ENCODE measurements at regions not wholly inside any gene's neighbourhood (a gene's known extent, or its start where the extent isn't known, plus 50 kb on each side); places are given as distances from the start of the nearest gene placed in this dataset.
"Not testable (repeated sequence)": the region's sequence is repeated elsewhere in the genome, so short reads cannot be mapped to it uniquely, and the experiment has no call there.

DNA sequence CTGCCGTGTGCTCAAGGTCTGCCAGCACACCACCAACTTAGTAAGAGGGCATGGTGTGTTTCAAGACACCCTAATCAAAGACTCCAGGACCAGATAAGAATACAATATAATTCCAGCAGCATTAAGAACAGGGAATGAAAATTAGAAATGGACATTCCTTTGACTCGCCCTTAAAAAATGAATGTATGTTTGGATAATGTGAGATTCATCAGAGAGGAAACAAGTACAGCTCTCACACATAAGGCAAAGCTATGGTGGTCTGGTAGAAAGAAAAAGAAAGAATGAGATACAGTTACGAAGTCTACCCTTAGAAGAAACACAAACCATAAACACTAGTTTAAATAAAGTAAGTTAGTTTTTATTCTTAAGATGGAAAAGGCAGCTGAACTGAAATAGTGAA lies 174.8 kb upstream of the ANK3 start:
- no peak for DNase-seq

DNA sequence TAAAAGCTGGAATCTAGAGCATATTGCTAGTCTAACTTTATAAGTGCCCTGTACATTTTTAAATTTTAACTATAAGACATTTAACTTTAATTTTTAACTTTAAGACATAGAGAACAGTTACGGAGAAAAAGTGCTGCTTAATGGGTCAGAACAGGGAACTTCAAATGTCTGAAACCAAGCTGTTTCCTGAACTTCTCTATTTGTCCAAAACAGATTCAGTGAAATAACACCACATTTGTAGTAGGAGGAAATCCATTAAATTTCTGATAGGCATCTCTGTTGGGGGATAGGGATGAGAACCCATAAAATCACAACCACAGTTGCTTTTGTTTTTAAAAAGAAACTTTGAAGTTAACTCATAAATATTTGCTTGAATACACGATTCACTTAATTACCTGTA lies 170.8 kb upstream of the ANK3 start:
- no peak for DNase-seq

DNA sequence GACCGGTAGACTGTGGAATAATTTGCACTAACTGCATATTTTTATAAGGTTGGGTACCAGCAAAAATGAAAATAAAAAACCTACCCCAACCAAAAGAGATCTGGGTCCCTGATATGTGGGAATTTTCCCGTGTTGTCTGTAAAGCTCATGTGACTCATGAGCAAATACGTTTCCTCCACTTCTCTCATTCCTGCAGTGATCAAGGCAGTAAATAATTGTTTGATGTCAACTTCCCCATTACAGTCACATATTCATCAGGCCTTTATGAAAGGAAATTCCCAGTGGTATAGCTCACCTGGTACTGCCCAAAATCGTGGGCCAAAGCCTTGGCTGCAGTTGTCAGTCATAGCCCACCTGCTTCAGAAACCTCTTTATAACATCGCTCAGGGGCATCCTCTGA lies 166.0 kb upstream of the ANK3 start:
- no peak for DNase-seq

DNA sequence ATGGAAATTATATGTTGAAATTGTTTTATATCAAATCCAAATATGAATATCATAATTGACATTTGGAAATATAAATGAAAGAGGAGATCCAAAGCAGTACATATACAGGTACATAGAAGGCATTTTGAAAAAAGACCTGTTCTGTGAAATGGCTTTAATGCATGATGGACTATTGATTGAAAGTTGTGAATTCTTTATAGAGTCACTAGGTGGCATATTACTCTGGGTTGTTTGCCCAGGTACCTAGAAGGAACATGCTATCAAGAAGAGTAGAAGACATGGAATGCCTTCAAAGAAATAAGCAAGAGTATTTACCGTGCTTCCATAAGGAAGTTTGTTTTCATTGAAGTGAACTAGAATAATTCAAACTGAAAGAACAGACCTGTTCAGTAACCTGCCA lies 160.0 kb upstream of the ANK3 start:
- DNase-seq: no peak

DNA sequence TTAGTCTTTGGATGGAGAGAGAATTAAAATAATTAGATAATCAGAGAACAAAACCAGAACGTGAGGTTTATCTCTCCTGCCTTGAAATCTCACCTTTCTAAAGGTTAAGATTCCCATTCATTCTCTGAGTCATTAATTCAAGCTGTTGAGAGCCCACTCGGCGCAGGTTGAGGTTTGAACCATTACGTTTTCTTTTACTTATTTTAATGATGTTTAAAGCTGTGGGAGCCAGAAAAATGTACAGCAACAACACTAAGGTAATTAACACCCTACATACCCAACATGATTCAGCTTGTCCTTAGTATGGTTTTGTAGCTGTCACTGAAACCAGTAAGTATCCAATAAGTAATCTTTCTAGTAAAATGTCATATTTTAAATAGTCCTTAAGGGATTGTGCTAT lies 153.0 kb upstream of the ANK3 start:
- no peak for DNase-seq

DNA sequence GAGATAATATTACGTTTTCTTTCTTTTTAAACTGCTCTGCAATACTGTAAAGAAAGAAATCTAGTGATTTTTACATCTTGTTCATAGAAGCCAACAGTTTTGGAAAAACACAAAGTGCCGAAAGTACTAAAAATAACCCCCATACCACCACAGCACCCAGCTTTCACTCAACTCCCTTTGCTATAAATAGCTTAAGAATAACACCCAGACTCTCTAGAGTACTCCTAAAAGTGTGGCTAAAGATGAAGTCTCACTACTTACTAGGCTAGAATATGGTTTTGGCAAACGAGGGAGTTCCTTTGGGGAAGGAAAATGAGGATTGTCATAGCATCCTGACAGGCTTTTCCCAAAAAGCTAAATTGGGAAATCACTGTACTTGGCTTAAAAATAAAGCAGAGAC lies 151.8 kb upstream of the ANK3 start:
- no peak for DNase-seq

DNA sequence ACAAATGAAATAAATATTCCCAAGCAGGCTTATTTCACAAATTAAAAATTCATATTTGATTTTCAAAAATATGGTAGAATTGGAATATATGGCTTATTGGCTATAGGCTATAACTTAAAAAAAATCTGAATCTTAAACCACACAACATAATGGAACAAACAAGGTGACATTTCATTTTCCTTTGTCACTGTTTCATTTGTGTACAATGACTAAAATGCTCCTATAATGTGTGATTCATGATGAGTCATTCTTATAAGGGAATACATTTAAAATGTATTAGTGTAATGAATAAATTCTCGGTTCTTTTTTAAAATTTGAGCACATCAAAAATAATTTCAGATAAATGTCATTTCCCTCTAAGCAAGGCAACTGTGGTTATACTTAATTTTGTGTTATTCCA lies 148.0 kb upstream of the ANK3 start:
- no peak for DNase-seq

DNA sequence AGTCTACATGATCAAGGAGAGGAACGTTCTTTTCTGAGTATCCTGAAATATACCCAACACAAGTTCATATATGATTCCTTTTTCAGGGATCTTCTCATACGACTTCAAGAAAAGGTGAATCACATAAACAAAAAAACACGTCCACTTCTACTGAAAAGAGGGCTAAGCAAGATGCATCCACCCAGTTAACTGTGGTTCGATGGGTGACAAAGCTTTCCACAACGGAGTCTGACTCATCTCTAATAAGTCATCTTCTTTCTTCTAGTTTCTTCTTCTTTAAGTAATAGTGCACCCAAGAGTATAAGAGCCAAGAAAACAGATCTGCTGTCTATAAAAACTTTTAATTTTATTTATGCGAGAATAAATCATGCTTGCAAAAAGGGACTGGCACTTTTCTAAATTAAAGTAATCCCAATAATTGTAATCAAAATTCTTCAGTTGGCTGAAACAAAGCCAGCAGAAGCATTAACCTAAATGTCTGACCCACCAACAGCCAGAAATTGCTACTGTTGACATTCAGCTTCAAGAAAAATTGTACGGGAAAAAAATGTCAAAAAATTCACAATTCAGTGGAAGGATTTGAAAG lies 146.9 kb upstream of the ANK3 start:
- no peak for DNase-seq

DNA sequence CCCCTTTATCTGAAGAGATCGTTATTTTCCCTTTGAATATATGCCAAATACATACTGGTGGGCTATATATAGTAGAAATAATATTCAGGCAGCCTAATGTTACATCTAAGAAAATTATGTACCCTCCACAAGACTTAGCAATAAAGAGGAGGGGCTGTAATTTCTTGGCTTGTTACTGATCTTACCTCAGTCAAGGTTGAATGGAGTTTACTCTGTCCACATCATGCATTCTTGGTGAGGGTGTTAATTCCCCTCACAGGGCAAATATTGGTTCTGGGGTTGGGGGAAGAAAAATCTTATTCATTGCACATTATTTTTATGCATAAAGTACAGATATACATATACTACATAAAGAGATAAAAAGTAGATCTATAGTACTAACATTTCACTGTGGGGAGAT lies 145.8 kb upstream of the ANK3 start:
- no peak for DNase-seq

DNA sequence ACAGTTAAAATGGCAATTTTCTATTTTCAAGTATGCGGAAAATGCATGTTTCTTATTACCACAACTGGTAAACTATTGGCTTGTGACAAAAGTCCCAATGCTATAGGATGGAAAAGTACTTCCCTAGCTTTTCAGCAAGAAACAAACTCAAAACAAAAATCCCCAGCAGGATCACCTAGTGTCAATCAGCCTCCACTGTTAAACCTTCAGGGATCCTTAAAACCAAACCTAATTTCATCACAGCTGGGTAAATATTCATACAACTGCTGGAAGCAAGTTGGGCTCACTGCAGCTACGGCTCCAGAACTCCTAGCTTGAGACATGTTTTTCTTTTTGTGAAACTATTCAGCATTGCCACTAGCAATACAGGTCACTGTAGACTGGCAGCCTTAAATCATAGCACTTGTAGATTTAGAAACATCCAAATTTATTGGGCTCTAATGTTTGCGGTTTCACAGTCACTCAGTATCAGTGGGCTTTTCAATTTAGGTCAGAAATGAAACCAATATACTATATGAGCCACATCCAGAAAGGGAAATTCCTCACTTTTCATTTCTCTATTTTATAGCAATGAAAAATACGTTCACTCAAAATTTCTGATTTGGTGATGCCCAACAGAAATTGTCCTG lies 145.2 kb upstream of the ANK3 start:
- no peak for DNase-seq

DNA sequence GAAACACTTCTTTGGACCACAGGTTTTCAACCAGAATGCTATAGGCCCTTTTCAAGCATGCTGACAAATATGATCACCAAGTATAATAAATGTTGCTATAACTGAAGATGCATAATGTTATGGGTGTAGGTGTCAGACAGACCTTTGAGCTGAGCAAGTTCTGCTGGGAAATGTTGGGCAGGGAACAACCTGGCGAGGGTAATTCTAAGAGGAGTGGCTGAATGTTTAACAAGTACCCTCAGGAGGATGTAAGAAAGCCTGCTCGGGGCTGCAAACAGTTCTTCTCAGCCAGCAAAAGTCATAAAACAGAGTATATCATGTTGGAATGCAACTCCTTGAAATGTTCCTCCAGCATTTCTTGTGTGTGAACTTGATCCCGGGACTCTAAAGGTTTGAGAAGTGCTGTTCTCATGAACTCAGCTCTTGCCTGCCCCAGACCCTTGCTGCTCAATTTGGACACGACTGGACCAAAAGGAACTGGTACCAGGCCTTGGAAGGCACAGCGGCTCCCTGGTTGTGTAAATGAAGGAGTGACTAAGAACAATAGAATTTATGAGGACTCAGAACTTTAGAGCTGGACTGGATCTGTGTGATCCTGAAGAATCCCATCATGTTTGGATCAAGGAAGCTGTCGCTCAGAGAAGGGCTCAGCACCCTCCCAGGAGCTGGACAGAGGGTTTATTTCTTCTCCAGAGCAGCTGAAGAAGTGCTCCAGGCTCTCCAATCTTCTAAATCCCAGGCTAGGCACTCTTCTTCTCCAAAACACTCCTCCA lies 143.2 kb upstream of the ANK3 start:
- DNase-seq: no peak

DNA sequence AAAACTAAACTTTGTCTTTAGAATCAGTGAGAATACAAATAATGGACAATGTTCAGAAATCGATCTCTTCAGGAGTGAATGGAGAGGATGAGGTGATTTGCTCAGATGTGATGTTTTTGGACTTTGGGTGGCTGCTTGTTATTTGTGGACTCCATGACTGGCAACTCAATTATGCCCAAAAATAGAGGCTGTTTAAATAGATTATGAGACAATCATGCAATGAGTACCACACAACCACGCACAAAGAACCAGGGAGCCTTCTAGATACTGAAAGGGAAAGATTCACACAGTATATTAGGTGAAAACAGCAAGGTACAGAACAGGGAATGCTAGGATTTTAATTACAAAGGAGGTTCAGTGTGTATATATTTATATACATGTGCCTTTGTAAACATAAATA lies 141.3 kb upstream of the ANK3 start:
- DNase-seq: no peak

DNA sequence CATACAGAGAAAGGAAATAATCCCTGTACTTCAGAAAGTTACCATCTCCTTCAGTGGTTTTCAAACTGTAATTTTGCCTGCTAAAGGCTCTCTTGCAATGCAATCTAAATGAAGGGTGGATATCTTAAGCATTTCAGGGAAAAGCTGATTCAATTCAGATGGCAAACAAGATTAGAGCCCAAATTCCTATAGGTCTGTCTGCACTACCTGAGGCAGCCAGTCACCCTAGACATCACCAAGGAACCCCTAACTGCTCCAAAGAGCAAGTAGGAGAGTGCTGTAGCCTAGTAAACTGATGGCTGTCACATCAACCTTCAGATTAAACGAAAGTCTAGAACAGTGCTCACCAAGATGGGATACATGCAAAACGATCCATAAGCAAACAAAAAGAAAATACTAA lies 138.0 kb upstream of the ANK3 start:
- DNase-seq: no peak

DNA sequence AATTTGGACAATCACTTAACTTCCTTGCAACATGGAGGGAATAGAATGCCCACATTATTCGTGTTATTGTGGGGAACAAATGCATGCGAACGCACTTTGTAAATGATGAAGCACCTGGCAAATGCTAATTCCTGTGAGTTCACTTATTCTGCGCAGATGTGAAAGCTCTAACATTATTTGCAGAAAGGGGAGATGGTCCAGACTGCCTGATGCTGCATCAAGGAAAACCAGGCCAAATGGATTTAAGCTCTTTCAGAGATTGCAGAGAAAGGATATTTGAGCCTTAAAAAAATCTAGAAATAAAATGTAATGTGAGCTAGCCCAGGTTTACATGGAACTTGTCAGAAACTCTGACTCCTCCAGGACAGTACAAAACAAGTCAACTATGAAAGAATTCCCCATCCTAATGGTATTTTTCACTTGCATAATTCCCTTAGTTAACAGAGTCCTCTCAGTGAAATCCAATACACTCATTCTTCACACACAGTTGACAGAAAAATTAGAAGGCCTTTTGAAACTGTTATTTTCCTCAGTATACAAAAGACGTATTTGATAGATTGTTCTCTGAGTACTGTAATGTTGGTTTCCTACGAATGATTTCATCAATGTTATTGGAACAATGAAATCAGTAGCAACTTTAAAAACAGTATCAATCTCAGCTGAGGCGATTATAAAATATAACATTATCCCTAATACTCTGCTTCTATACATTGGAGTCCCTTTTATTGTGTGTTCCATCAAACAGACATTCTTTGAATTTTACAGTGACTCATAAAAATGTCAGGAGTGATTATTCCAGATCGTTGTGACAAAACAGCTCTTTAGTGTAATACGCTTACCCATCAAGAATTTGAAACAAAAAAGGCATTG lies 136.3 kb upstream of the ANK3 start:
- DNase-seq: no peak

DNA sequence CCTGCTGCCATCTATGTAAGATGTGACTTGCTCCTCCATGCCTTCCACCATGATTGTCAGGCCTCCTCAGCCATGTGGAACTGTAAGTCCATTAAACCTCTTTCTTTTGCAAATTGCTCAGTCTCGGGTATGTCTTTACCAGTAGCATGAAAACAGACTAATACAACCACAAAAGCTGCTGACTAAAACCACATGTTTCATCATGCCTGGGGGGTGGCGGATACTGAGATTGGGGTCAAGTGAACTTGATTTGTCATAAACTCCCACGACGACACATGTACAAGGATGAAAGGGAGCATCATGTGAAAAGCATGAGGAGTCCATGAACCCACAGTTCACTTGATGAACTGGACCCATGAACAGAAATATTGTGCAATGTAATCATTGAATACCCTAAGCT lies 134.9 kb upstream of the ANK3 start:
- DNase-seq: no peak

DNA sequence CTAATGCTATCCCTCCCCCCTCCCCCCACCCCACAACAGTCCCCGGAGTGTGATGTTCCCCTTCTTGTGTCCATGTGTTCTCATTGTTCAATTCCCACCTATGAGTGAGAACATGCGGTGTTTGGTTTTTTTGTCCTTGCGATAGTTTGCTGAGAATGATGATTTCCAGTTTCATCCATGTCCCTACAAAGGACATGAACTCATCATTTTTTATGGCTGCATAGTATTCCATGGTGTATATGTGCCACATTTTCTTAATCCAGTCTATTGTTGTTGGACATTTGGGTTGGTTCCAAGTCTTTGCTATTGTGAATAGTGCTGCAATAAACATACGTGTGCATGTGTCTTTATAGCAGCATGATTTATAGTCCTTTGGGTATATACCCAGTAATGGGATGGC lies 133.7 kb upstream of the ANK3 start:
- DNase-seq: not testable (repeated sequence)

DNA sequence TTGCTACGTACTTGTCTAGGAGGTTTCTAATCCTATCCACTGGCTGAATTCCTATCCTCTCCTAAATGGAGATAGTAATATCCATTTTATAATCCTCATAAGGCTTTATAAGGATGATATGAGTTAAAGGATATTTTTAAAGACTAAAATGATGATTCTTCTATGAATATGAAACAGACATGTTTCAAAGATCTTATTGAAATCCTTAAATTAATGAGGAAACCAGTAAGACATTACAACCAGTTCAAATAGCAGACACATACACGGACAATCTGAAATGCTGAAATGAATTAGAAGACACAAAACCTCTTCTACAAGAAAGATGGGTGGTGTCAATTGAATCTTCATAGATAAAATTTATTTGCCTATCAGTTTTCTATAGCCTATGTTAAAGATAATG lies 132.9 kb upstream of the ANK3 start:
- DNase-seq: no peak

DNA sequence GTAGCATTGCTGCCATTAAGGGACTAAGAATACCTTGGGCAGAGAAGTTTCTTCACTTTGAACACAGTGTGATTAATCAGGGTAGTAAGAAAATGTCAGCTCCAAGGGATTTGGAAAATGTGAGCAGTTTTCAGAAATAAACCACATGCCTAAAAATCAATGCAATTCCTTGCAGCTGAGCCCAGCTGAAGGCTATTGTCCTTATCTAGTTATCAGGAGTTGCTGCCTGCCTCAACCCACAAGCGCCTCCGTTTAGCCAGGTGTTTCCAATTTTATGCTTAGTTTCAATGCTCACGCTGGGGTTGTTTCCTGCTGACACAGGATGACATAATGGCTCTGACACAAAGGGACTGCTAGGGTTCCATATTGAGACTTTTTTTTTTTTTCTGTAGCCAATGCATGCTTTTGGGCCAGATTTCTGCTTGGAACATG lies 132.3 kb upstream of the ANK3 start:
- DNase-seq: no peak

DNA sequence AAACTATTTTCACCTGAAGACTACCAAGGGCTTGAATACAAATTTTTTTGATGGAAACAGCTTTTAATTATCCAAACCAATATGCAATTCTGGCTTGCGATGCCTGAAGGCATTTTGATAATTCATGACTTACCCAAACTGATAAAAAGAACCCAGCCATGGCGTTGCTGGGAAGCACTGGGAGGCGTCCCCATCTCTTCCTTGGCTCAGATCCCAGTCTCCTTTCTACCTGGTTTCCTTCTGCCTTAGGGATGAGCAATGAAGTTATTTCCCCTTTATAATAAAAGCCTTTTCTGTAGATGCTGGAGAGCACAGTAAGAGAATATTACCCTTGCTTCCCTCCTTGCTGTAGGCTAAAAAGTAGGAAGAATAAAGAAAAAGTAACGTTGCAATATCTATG lies 129.1 kb upstream of the ANK3 start:
- no peak for DNase-seq

DNA sequence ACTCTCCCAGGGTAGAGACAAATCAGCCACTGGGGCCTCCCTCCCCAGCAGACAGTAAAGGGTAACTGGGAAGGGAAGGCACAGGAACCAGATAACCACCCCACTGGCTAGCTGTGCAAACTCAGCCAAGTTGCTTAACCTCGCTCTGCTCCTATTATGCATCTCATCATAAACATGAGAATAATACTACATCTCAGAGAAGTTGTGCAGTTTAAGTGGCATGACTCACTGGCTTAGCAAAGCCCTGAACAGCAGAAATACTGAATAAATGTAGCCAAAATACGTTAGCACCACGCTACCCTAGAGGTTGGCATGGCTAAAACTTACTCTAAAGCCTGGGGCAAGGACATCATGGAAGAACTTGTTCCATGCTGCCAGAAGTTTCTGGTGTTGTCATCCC lies 128.1 kb upstream of the ANK3 start:
- no peak for DNase-seq

DNA sequence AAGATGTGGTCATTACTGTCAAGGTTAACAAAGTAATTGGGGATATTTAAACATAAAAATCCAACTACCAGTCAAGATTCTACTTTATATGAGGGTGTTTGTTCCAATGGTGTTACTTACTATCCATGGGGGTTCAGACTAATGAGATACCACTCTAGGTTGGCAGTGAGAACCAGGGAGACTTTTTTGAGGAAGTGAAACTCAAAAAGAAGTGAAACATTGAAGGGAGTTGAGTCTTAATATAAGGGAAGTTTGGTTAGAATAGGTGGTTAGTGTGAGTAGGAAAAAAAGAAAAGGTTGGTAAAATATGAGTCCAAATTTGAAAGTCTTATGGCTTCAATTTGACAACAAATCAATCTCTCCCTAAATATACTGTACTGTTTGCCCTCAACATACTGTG lies 123.6 kb upstream of the ANK3 start:
- no peak for DNase-seq

DNA sequence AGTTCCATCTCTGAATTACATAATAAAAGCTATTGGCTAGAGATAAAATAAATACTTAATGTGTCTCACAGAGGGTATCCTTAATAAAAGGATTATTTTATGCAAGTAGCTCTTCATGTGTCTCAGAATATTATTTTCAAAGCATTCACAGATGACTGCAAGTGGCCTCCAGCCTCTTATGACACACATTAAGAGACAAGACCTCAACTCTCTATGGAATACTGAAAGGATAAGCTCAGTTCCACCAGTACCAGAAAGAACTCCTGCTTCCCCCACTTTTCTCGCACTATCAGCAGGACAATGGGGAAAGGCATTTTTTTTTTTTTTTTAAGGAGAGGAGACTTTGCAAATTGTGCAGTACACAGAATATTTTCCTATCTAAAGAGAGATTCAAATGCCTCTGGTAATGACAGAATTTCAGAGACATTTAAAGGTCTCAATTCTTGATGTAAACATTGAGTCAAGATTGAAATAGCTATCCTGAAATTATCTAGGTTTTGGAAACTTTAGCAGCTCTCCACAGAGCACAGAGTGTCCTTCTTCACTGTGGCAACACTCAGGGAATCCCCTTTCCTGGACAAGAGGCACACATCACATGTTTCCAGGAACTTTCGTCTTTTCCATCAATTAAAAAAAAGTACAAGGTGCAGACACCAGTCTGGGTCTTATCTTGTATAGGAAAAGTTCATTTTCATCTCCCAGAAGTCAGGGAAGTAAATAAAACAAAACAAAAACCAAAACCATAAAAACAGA lies 122.0 kb upstream of the ANK3 start:
- no peak for DNase-seq

DNA sequence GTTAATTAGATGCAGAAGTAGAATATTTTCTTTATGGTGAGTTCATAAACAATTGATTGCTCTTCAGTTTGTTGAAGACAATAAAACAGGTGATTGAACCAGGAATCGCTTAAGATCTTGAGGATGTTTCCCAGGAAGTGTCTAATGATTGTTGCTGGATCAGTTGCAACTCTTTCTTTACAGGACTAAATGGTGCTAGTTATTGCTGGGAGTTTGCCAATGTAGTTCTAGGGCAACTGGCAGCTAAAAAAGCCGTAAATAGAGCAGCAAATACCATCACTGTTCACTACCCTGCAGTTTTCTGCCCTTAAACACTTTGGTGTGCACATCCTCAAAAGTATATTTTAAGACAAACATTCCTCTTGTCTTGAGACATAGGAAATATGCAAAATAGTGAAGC lies 119.2 kb upstream of the ANK3 start:
- no peak for DNase-seq

Data from activated T-cell treated with anti-CD3 and anti-CD28 coated beads, Interleukin-2, amount 50 U/mL, for 1 hour (primary cell).